Suppressor macrophage (primary cell): ENCODE measurements at regions not wholly inside any gene's neighbourhood (a gene's known extent, or its start where the extent isn't known, plus 50 kb on each side); places are given as distances from the start of the nearest gene placed in this dataset.
A peak's percentile ranks its signal among the peaks of the same experiment; 100 is the strongest.
"Not testable (repeated sequence)": the region's sequence is repeated elsewhere in the genome, so short reads cannot be mapped to it uniquely, and the experiment has no call there.

Experiments used
- DNase-seq, 4 experiments: peaks; one replicate each; pipeline ENCODE4 v3.0.0-alpha.2; 2020 to 2022

DNA sequence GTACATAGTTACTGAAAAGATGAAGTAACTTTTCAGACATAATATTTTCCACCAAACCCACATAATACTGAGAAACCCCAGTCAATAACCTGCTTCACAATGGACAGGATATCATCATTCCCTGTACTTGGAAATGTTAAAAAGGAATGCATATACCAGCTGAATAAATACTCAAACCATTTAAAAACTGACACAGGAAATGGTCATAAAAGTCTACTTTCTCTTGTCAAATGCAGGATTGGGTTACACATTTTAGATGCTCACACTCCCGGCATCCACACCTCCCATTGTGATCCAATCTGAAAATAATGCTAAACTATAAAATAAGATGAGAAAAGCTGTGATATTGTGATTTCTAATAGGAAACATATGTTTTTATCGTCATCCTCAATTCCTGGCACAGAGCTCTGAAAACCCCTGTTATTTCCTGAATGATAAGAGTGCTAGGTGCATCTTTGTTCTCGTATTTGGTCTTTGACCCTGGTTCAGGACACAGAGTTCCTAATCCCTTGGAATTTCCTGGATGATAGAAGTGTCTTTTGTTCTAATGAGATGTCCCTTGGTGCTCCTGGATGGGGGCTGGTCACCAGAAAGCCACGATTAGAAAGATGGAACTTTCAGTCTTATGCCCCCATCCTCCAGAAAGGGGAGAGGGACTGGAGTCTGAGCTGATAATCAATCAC, 821.3 kb downstream of the TRIML1 start:
- no peak for DNase-seq

DNA sequence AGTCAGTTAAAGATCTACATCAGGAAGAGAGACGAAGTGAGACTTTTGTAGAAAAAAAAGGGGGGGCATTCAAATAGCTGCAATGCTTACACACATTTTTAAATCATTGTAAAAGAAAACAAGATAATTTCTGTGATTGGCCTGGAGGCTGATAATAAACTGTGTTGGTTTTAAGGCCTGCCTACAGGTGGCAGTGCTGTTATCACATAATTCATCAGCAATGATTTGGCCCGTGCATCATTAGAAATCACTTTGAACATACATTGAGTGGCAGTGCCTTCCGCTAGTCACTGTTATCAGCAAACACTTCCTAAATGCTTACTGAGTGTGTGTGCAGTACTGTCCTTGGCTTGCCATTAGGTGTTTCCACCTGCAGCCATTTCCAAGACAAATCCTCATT, 831.9 kb downstream of the TRIML1 start:
- peak in 1 of 4 experiments; percentile 10 for DNase-seq

DNA sequence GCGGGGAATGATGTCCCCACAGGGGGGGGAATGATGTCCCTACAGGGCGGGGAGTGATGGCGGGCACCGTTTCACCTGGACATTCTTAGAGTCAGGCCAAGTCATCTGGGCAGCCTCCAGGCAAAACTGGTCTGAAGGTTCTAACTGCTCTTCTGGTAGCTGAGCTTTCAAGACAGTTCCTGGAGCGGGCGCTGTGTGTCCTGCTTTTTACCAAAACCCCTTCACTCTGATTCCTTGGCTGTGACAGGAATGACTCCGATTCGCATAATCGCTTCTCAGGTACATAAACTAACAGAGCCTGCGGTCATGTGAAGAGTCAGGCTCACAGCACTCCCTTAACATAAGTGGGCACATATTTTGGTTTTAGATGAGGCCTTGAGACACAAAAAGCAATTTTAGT, 836.0 kb downstream of the TRIML1 start:
- DNase-seq = no peak

DNA sequence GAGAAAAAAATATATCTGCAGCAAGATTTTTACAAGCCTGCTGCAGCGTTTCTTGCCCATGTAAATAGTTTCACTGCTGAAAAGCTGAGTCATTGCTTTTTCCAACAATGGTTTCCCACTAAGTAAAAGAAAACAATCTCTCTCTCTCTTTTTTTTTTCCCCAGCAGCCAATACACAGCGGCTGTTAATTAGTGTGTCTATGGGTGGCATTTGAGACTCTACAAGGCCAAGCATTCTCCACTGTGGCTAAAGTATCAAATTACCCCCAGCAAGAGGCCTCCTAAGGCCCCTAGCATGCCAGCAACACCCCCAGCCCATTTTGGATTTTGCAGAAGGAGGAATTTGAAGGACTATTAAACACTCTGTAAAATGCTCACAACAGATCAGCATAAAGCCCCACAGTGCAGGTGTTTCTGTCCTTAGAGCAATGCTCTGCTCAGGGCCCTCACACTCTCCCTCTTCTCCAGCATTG, 837.4 kb downstream of the TRIML1 start:
- no peak for DNase-seq

DNA sequence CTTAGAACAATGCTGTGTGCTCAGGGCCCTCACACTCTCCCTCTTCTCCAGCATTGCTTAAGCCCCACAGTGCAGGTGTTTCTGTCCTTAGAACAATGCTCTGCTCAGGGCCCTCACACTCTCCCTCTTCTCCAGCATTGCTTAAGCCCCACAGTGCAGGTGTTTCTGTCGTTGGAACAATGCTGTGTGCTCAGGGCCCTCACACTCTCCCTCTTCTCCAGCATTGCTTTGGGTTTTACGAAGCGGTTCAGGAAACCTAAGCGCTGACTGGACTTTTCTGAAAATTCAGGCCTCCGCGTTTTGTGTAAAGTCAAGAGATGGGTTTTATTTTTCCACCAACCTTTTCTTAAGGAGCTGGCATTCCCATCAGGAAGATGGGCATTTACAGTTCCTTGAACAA, 838.0 kb downstream of the TRIML1 start:
- not testable (repeated sequence) for DNase-seq

DNA sequence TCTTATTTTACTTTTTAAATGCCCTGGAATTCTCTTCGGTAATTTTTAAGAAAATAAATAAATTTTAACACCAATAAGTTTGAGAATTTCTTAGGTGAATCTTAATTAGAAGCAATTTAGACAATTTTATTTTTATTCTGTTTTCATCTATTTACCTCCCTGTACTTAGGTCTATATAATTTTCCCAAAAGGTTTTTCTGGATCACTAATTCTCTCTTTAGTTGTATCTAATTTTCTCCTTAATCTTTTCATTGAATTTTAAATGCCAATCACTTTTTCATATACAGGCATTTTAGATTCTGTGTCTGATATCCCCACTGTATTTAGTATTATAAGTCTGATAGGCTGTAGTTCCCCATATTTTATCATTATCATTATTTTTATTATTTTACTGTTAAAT, 845.3 kb downstream of the TRIML1 start:
- DNase-seq = no peak

DNA sequence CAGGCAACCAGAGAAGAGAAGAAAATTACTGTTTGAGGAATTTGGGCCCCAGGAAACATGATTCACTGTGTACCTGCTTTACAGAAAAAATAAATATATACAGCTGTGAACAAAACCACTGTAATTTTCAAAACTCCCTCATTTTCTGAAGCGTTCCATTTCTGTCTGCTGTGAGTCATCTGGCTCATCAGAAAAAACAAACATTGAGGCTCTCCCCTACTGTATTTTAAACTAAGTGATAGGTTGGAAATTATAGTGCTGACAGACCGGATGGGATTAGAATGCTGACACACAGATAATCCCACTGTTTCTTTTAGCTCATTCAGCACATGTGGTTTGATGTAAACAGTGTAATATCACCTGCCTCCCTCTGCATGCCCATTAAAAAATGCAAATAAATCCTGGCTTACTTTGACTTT, 847.0 kb downstream of the TRIML1 start:
- DNase-seq = no peak

DNA sequence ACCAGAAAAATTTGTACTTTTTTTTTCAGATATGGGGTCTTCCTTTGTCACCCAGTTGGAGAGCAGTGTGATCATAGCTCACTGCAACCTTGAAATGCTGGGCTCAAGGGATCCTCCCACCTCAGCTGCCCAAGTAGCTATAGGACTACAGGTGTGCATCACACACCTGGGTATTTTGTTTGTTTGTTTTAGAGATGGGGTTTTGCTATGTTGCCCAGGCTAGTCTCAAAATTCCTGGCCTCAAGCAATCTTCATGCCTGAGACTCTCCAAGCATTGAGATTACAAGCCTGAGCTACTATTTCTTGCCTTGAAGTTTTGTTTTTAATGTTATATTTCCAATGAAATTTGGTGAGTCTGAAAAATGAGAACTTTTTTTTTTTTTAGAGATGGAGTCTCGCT, 847.8 kb downstream of the TRIML1 start:
- DNase-seq = no peak

DNA sequence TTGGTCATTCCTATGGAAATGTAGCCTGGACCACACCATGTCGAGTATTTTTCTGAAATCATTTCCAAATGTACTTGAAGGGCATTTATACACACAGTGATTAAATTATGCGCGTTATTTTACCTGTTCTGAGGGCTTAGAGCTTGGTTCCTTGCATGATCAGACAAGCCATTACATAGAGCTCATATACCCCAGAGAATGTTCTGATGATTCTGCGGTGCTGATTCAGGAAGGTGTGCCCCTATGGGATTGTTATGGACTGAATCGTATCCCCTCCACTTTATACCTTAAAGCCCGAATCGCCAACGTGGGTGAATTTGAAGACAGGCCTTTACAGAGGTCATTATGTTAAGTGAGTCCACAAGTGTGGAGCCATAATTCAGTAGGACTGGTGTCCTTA, 848.9 kb downstream of the TRIML1 start:
- no peak for DNase-seq

DNA sequence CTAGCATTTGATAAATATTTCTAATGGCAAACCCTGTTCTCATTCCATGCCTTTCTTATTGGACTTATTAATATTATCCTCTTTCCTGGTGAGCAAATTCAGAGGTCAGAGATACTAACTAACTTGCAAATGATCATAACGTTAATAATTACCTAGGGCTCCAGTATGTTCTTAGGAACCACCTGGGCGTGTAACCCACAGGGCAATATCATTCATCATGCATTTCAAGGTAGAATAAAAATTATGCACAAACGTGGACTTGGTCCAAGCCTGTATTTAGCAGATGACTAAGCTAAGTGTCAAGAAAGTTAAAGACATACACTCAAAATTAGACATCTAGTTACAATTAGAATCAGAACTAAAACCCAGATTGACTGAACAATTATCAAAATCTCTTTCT, 850.1 kb downstream of the TRIML1 start:
- no peak for DNase-seq

DNA sequence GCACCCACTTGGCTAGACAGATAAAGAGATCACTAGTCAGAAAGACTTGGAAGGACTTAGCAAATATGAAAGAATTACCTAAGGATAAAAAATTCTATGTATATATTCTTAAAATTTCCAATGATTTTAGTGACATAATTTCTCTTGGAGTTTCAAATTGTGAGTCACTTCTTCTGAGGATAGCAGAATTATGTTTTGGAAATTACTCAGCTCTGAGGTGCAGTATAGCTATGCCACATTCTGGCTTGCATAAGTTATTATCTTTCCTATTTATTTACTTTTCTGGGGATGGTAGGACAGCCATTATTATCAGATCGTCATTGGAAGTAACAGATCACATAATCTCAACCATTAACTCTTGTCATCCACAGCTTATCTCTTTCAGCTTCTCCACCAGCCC, 853.5 kb downstream of the TRIML1 start:
- DNase-seq = no peak

DNA sequence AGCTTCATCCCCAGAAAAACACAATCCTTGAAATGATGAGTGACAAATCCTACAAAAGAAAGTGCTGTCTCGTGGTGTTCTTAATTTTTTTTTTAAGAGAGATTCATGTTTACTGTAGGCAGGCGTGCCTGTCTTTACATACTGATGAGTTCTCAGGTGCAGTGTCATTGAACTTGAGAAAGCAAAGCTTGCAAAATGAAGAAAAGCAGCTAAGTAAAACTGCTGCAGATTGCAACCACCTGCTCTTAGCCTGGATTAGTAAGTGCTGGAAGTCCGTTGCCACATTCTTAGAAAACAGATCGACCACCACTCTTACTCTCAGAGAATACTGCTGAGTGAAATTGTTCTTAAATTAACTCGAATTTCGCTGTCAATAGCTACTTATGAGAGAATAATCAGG, 854.6 kb downstream of the TRIML1 start:
- no peak for DNase-seq

DNA sequence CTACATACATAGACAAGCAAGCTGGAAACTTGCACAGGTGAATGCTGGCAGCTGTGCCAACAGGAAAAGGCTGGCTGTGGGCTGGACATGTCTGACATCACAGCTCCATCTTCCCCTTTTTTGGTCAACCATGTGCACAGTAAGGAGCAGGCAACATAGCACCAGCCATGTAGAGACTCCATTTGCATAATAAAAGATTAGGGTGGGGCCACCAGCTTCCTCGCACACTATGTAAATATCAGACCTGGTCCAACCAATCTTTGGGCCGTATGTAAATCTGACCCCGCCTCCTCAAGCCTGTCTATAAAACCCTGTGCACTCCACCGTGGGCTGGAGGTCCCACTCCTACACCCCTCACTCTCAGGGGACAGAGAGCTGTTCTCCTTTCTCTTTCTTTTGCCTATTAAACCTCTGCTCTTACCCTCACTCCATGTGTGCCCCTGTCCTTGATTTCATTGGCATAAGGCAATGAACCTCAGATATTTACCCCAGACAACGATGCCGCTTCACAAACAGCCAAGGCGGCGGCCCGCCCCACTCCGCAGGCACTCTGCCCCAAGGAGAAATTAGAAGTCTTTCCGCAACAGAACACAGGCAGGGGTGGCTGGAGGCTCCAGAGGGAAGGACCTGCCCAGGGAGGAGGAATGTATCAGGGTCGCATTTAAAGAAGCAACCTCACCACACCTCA, 862.2 kb downstream of the TRIML1 start:
- no peak for DNase-seq

DNA sequence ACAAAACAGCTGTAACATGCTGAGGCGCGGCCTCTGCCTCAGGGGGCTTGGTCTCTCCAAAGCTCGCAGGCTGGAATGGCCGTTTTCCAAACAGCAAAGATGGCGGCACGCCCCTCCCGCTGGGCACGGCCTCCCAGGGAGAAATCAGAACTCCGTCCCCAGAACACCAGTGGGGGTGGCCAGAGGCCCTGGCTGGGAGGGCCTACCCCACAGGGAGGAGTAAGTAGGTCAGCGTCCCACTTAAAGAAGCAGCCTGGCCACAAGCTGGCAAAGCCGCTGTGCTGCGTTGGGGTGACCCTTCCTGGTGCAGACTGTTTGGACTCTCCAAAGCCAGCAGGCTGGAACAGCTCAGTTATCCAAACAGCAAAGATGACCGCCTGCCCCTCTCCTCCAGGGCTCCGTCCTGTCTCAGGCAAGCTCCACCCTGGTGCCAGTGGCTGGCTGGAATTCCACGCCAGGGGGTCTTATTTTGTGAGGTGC, 862.8 kb downstream of the TRIML1 start:
- DNase-seq = no peak

DNA sequence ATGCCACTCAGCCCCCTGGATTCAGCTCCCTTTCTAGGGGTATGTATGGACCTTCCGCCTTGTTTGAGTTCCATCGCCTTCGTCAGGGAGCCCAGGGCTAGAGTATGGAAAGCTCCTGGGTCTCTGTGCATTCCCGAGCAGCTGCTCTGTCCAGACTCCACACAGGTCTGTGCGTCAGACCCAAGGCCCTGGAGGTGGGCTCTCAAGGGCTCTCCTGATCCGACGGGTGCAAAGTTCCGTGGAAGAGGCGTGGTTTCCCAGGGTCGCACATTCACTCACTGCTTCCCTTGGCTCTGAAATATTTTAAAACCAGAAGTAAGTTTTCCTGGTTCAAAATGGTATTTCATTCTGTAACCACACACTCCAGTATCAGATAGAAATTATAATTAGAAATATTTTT, 863.2 kb downstream of the TRIML1 start:
- DNase-seq = no peak

DNA sequence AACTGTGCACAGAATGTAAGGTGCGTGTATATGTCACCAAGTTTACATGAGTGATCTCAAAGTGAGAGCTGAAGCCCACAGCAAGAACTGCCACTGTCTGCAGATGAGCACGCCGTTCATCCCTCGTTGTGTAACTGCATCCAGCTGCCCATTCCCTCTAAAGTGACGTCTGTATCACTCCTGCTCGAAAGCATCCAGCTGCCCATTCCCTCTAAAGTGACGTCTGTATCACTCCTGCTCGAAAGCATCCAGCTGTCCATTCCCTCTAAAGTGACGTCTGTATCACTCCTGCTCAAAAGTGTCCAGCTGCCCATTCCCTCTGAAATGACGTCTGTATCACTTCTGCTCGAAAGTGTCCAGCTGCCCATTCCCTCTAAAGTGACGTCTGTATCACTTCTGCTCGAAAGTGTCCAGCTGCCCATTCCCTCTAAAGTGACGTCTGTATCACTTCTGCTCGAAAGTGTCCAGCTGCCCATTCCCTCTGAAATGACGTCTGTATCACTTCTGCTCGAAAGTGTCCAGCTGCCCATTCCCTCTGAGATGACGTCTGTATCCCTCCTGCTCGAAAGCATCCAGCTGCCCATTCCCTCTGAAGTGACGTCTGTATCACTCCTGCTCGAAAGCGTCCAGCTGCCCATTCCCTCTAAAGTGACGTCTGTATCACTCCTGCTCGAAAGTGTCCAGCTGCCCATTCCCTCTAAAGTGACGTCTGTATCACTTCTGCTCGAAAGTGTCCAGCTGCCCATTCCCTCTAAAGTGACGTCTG, 871.4 kb downstream of the TRIML1 start:
- not testable (repeated sequence) for DNase-seq

DNA sequence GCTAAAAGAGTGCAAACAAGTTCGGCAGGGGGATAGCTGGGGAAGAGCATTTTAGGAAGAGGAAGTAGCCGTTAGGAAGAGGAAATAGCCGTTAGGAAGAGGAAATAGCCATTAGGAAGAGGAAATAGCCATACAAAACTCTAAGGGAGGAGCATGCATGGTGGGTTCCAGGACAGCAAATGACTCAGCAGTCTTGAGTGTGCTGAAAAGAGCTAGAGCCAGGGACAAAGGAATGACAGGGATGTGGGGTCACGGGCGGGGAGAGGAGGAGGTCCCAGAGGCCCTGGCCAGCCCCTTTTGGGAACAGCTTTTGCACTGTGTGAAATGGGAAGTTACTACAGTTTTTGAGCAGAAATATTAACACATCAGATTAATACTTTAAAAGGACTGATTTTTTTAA, 882.6 kb downstream of the TRIML1 start:
- DNase-seq = no peak

DNA sequence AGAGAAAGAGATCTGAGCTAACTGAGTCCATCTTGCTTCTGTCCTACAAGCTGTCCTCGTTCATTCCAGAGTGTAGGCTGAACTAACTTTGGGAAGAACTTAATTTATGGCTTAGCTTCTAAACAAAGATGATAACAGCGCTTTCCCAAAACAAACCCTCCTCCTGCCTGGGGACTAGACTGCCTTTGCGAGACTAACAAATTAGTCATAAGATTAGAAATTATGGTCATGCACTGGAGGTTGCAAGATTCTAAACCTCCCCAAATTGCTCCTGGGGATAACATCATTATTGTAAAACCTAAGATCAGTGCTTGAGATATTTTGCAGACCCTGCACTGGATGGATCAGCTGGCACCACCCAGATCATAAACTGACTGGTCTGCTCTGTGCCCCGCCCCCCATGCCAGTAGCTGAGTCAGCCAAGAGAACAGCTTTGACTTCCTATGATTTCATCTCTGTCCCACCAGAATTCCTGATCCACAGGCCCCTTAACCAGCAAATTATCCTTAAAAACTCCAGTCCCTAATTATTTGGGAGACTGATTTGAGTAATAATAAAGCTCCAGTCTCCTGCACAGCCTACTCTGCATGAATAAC, 883.3 kb downstream of the TRIML1 start:
- DNase-seq = no peak

DNA sequence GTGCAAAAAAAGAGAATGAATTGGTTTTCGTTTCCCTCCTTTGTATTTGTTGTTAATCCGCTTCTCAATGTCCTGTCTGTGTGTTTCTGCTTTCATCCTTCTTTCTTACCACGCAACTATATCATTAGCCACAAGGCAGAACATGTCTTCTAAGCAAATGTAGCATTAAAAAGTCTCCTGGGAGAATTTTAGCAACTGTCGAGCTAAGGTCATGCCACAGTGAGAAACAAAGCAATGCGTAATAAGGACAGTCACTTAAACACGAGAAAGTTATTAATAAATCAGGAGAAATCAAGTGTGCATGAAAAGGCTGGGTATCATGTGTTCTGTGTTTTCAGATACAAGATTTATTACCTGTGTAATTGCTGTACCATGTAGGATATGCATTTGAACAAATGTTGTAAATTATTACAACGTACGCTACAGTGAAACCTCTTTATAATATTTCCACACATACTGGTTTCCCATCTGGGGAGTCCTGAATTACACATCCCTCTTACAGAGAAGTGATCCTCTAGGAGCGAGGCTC, 890.8 kb downstream of the TRIML1 start:
- DNase-seq = no peak

DNA sequence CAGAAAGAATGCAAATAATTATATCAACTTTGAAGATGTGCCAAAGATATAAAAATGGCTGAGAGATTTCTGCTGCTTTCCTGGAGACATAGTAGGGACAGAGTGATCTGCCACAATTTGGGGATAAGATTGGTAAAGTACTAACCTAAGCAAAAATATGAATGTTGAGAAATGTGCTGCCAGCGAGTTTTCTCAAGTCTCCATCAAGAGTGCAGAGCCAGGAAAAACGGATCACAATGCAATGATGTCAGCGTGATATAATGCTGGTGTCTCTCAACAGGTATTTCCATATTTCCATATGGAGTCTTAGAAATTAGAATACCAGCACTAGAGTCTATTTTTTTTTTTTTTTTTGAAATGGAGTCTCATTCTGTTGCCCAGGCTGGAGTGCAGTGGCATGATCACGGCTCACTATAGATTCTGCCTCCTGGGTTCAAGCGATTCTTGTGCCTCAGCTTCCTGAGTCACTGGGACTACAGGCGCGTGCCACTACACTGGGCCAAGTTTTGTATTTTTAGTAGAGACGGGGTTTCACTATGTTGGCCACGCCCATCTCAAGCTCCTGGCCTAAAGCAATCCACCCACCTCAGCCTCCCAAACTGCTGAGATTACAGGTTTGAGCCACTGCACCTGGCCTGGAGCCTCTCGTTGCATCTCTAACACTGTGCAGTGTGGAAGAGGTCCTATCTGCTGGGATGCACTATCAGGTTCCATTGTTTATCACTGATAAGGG, 893.5 kb downstream of the TRIML1 start:
- no peak for DNase-seq

DNA sequence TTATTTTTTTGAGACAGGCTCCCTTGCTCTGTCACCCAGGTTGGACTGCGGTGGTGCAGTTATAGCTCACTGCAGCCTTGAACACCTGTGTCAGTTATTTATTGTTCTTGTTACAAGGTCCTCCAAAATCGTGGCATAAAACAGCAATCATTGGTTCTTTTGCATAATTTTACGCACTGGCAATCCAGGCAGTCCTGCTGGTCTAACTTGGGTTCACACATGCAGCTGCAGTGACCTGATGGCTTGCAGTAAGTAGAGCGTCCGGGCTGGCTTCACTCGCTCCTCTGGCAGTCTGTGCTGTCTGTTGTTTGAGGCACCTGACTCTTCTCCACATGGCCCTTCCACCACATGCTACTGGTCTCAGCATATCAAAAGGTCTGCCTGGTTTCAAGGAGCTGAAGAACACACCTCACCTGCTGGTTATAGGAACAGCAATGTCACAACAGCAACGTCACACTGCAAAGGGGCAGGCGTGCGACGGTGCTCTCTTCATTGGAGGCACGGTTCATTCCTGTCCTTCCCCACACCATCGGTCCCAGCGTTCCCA, 894.6 kb downstream of the TRIML1 start:
- no peak for DNase-seq

DNA sequence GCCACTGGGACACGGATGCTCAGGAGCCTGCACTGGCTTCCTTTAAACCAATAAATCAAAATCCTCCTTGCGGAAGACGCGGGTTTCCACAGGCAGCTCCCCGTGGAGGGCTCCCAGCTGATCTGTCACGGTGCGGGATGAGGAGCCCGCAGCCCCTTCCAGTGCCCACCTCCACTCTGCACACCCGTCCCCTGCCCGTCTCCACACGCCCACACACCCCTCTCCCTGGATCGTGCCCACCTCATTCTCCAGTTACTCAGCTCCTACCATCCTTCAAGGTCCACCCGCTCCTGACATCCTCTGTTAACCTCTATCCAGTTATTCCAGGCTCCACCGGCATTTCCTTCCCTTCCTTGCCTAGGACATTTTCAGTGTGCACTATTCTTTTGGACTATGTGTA, 895.9 kb downstream of the TRIML1 start:
- DNase-seq = no peak
